PC-9 (cell line): ENCODE measurements at regions not wholly inside any gene's neighbourhood (a gene's known extent, or its start where the extent isn't known, plus 50 kb on each side); places are given as distances from the start of the nearest gene placed in this dataset.

ENCODE experiments used
- BruUV-seq: library from RNA; stranded (reverse); fragments of 400-500 nt; replicated peaks from 2 replicates; lab custom pipeline; 2021; lab: Mats Ljungman, UMichigan
- CTCF ChIA-PET: fragments of 300-600 bp; sonication (Branson Sonifier 250); formaldehyde crosslinking; loops from one replicate; lab custom pipeline; 2022; ENCODE audit warnings: antibody characterized with exemption; lab: Charles Lee
- POLR2A ChIA-PET: fragments of 300-600 bp; sonication (Branson Sonifier 250); formaldehyde crosslinking; loops from one replicate; lab custom pipeline; 2022; ENCODE audit warnings: antibody characterized with exemption; ENCODE audit not compliant: unreplicated experiment; lab: Charles Lee
- DNase-seq, 2 experiments: peaks; one replicate each; pipeline versions ENCODE4 v3.0.0 to v3.0.0-alpha.2; 2015 to 2022; ENCODE audit warnings: mixed read lengths in 1 of 2
- H2AFZ ChIP-seq: fragments of 200-600 bp; sonication (generic); 2 replicates; pipeline ENCODE4 v1.8.1; 2017; ENCODE audit warnings: antibody characterized with exemption
- H3F3A ChIP-seq: fragments of 200-600 bp; sonication (generic); 2 replicates; pipeline ENCODE4 v1.8.1; 2017; ENCODE audit warnings: antibody characterized with exemption, mild to moderate bottlenecking, low read depth; ENCODE audit not compliant: insufficient read depth
- H3K27ac ChIP-seq: fragments of 200-600 bp; sonication (generic); 2 replicates; pipeline ENCODE4 v1.6.1; 2016; ENCODE audit warnings: mixed run types
- H3K27me3 ChIP-seq: fragments of 200-600 bp; sonication (generic); 2 replicates; pipeline ENCODE4 v1.6.1; 2016; ENCODE audit warnings: low read depth, mixed run types; ENCODE audit not compliant: insufficient read depth
- H3K36me3 ChIP-seq: fragments of 200-600 bp; sonication (generic); 2 replicates; pipeline ENCODE4 v1.6.1; 2016; ENCODE audit warnings: low read depth, mixed run types
- H3K4me1 ChIP-seq: fragments of 200-600 bp; sonication (generic); replicated peaks from 2 replicates; pipeline ENCODE4 v1.6.1; 2016; ENCODE audit warnings: mixed run types; ENCODE audit not compliant: insufficient read depth
- H3K4me2 ChIP-seq: fragments of 200-600 bp; sonication (generic); 2 replicates; pipeline ENCODE4 v1.6.1; 2017; ENCODE audit warnings: mixed run types
- H3K4me3 ChIP-seq: fragments of 200-600 bp; sonication (generic); 2 replicates; pipeline ENCODE4 v1.6.1; 2016; ENCODE audit warnings: mixed run types
- H3K79me2 ChIP-seq: fragments of 200-600 bp; sonication (generic); 2 replicates; pipeline ENCODE4 v1.6.1; 2017; ENCODE audit warnings: low read depth, mixed run types
- H3K9me2 ChIP-seq: fragments of 200-600 bp; sonication (generic); 2 replicates; pipeline ENCODE4 v1.8.1; 2017; ENCODE audit warnings: mild to moderate bottlenecking; ENCODE audit not compliant: insufficient read depth
- H3K9me3 ChIP-seq: fragments of 200-600 bp; sonication (generic); 2 replicates; pipeline ENCODE4 v1.8.1; 2016; ENCODE audit warnings: low read depth; ENCODE audit not compliant: insufficient read depth
- H4K20me1 ChIP-seq: fragments of 200-600 bp; sonication (generic); 2 replicates; pipeline ENCODE4 v1.8.1; 2017; ENCODE audit not compliant: insufficient read depth
- CTCF ChIP-seq: fragments of 200-600 bp; sonication (generic); conservative IDR thresholded peaks from 2 replicates; pipeline ENCODE4 v1.6.1; 2017; ENCODE audit warnings: mixed run types, antibody characterized with exemption, mild to moderate bottlenecking, moderate library complexity
- EZH2 ChIP-seq: fragments of 200-600 bp; sonication (generic); IDR thresholded peaks from 2 replicates; pipeline ENCODE4 v1.8.0; 2017; ENCODE audit warnings: antibody characterized with exemption, low read depth
- intact Hi-C: fragments of 100-400 bp; cut with micrococcal nuclease; formaldehyde crosslinking; loops from one replicate; pipeline ENCODE4 v1.10.0; 2022; ENCODE audit not compliant: unreplicated experiment

GRCh38 chr10:65133652-65134051 lies 1612.5 kb downstream of the REEP3 start:
- ChIA-PET POLR2A (interaction anchor here (0.6 kb wide), 1 partner anchor 121 kb away, joined by 10 read pairs; no protein-coding TSS in a partner anchor), CTCF (no interaction called here)
- Histone ChIP-seq H3K36me3 (no peaks in the 10 kb centered on the region), H3F3A (no peaks in the 10 kb centered on the region), H3K27ac (no peak overlapping the region), H3K9me2 (no peaks in the 10 kb centered on the region), H4K20me1 (no peaks in the 10 kb centered on the region), H3K4me3 (no peak overlapping the region), H3K4me1 (no peaks in the 10 kb centered on the region), H3K9me3 (no peaks in the 10 kb centered on the region), H2AFZ (0 out of 2 replicates have a peak overlapping the region, but pooled peaks have one; percentile 8), H3K79me2 (no peaks in the 10 kb centered on the region), H3K4me2 (no peak overlapping the region), H3K27me3 (no peaks in the 10 kb centered on the region)
- intact Hi-C loops: no loop called here
- no TSS peak for BruUV-seq
- DNase-seq: no peak
- no peak for TF ChIP-seq EZH2
- no peak for TF ChIP-seq CTCF

GRCh38 chr10:65135508-65135907 lies 1614.3 kb downstream of the REEP3 start:
- DNase-seq: no peak
- TF ChIP-seq CTCF (no peak), EZH2 (no peak)

GRCh38 chr10:65142641-65143435 lies 1621.6 kb downstream of the REEP3 start:
- H3K79me2 ChIP-seq: no peaks in the 10 kb centered on the region
- peak overlapping the region; percentile 17; the same call in 1 of the 2 replicates for H3K4me3 ChIP-seq
- H3F3A ChIP-seq: peaks cover 22% of the 10 kb centered on the region
- H3K4me1 ChIP-seq: peaks cover 31% of the 10 kb centered on the region
- ChIA-PET POLR2A (no interaction called here), CTCF (interaction anchor here (0.5 kb wide), 1 partner anchor 86 kb away, joined by 10 read pairs; no protein-coding TSS in a partner anchor)
- peak overlapping the region; percentile 69 for H3K27ac ChIP-seq
- H3K27me3 ChIP-seq: no peaks in the 10 kb centered on the region
- H2AFZ ChIP-seq: peak overlapping the region; percentile 53; the same call in 1 of the 2 replicates
- intact Hi-C loops: loop anchor here (1.0 to 10.0 kb wide), 3 partner anchors 20 to 428 kb away; no protein-coding TSS in a partner anchor
- DNase-seq: peak; percentile 22 to 92
- no peaks in the 10 kb centered on the region for H3K9me2 ChIP-seq
- H3K36me3 ChIP-seq: no peaks in the 10 kb centered on the region
- H3K4me2 ChIP-seq: peak overlapping the region; percentile 51
- no peaks in the 10 kb centered on the region for H4K20me1 ChIP-seq
- H3K9me3 ChIP-seq: peaks cover 10% of the 10 kb centered on the region
- no TSS peak for BruUV-seq
- TF ChIP-seq CTCF: no peak
- TF ChIP-seq EZH2: no peak

More at GRCh38 chr10:65135508-65135907, 1614.3 kb downstream of the REEP3 start:
- CTCF ChIA-PET: no interaction called here
- no peak overlapping the region for H3K4me3 ChIP-seq
- no peaks in the 10 kb centered on the region for H3K9me3 ChIP-seq
- POLR2A ChIA-PET: no interaction called here
- no peaks in the 10 kb centered on the region for H3K4me1 ChIP-seq
- no peak overlapping the region for H3K27ac ChIP-seq
- no peaks in the 10 kb centered on the region for H4K20me1 ChIP-seq
- H3K79me2 ChIP-seq: no peaks in the 10 kb centered on the region
- no peaks in the 10 kb centered on the region for H3K36me3 ChIP-seq
- H3K27me3 ChIP-seq: no peaks in the 10 kb centered on the region
- H3K9me2 ChIP-seq: no peaks in the 10 kb centered on the region
- no TSS peak for BruUV-seq
- intact Hi-C loops: no loop called here
- H3K4me2 ChIP-seq: no peak overlapping the region
- H2AFZ ChIP-seq: no peak overlapping the region
- no peaks in the 10 kb centered on the region for H3F3A ChIP-seq
